PFSK-1 (cell line): ENCODE measurements at regions not wholly inside any gene's neighbourhood (a gene's known extent, or its start where the extent isn't known, plus 50 kb on each side); places are given as distances from the start of the nearest gene placed in this dataset.

Experiments used
- FOXP2 ChIP-seq: optimal IDR thresholded peaks from 2 replicates; pipeline ENCODE3; 2011; ENCODE audit warnings: borderline replicate concordance, control low read depth, inconsistent platforms; ENCODE audit not compliant: insufficient read depth; ENCODE audit errors: extremely low read length, extremely low read depth
- POLR2AphosphoS5 ChIP-seq: IDR thresholded peaks from 2 replicates; pipeline ENCODE4 v1.6.1; 2012; ENCODE audit warnings: low read depth, mild to moderate bottlenecking, control low read depth, low read length, moderate library complexity
- SIN3A ChIP-seq: IDR thresholded peaks from 2 replicates; pipeline ENCODE4 v1.6.1; 2012; ENCODE audit warnings: mild to moderate bottlenecking, low read length, moderate library complexity, borderline replicate concordance; ENCODE audit not compliant: insufficient read depth
- TAF1 ChIP-seq: IDR thresholded peaks from 2 replicates; pipeline ENCODE4 v1.6.1; 2012; ENCODE audit warnings: low read length, control low read depth, borderline replicate concordance; ENCODE audit not compliant: insufficient read depth
- TF ChIP-seq, protein P1 (sequence below), 2 experiments: IDR thresholded peaks; 2 replicates each; pipeline versions ENCODE4 v1.6.1 to v1.8.0; 2011 to 2012; ENCODE audit warnings: low read depth in 2 of 2, low read length in 2 of 2, control low read depth in 1 of 2, inconsistent platforms in 1 of 2, mild to moderate bottlenecking in 1 of 2, moderate library complexity in 1 of 2; ENCODE audit not compliant: insufficient read depth in 1 of 2

GRCh38 chr2:138239902-138240491, 261.6 kb upstream of the SPOPL start:
- TF ChIP-seq, protein P1, sequence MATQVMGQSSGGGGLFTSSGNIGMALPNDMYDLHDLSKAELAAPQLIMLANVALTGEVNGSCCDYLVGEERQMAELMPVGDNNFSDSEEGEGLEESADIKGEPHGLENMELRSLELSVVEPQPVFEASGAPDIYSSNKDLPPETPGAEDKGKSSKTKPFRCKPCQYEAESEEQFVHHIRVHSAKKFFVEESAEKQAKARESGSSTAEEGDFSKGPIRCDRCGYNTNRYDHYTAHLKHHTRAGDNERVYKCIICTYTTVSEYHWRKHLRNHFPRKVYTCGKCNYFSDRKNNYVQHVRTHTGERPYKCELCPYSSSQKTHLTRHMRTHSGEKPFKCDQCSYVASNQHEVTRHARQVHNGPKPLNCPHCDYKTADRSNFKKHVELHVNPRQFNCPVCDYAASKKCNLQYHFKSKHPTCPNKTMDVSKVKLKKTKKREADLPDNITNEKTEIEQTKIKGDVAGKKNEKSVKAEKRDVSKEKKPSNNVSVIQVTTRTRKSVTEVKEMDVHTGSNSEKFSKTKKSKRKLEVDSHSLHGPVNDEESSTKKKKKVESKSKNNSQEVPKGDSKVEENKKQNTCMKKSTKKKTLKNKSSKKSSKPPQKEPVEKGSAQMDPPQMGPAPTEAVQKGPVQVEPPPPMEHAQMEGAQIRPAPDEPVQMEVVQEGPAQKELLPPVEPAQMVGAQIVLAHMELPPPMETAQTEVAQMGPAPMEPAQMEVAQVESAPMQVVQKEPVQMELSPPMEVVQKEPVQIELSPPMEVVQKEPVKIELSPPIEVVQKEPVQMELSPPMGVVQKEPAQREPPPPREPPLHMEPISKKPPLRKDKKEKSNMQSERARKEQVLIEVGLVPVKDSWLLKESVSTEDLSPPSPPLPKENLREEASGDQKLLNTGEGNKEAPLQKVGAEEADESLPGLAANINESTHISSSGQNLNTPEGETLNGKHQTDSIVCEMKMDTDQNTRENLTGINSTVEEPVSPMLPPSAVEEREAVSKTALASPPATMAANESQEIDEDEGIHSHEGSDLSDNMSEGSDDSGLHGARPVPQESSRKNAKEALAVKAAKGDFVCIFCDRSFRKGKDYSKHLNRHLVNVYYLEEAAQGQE (IDR thresholded peaks at IDR 0.05; ENCODE audit: insufficient read depth in 1 of 2, low read depth in 2 of 2, low read length in 2 of 2) = no peak
- no peak for TF ChIP-seq SIN3A
- no peak for TF ChIP-seq POLR2AphosphoS5
- no peak for TF ChIP-seq TAF1
- no peak for TF ChIP-seq FOXP2

GRCh38 chr2:138243372-138243771, 258.2 kb upstream of the SPOPL start:
- TF ChIP-seq FOXP2 = no peak
- TF ChIP-seq, protein P1 (IDR thresholded peaks at IDR 0.05; ENCODE audit: insufficient read depth in 1 of 2, low read depth in 2 of 2, low read length in 2 of 2) = no peak
- no peak for TF ChIP-seq SIN3A
- no peak for TF ChIP-seq TAF1
- no peak for TF ChIP-seq POLR2AphosphoS5

DNA sequence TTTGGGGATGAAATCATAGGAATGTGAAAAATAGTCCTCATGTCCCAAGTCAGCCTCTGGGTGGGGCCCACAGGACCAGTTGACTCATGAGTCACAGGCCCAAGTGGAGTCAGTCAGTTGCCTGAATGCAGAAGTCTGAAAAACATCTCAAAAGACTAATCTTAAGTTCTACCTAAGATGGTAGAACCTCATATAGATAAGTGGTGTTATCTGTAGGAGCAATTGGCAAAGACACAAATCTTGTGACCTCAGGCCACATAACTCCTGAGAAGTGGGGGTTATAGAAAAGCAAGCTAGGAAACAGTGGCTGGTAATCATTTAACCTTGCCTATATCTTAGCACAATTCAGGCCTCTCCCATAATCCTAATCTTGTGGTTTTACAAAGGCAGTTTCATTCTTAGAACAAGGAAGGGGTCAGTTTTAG, 257.1 kb upstream of the SPOPL start:
- no peak for TF ChIP-seq POLR2AphosphoS5
- no peak for TF ChIP-seq TAF1
- TF ChIP-seq FOXP2 = no peak

- TF ChIP-seq, protein P1 (IDR thresholded peaks at IDR 0.05; ENCODE audit: insufficient read depth in 1 of 2, low read depth in 2 of 2, low read length in 2 of 2) = no peak
- no peak for TF ChIP-seq POLR2AphosphoS5
- no peak for TF ChIP-seq FOXP2
- no peak for TF ChIP-seq SIN3A
- no peak for TF ChIP-seq TAF1
Observed at GRCh38 chr2:138245310-138245709, 256.3 kb upstream of the SPOPL start.

GRCh38 chr2:138247302-138247701, 254.3 kb upstream of the SPOPL start:
- TF ChIP-seq, protein P1 (IDR thresholded peaks at IDR 0.05; ENCODE audit: insufficient read depth in 1 of 2, low read depth in 2 of 2, low read length in 2 of 2) = no peak
- TF ChIP-seq SIN3A (no peak), POLR2AphosphoS5 (no peak), FOXP2 (no peak), TAF1 (no peak)
